ENCODE measurements at regions not wholly inside any gene's neighbourhood (a gene's known extent, or its start where the extent isn't known, plus 50 kb on each side); places are given as distances from the start of the nearest gene placed in this dataset.

DNA sequence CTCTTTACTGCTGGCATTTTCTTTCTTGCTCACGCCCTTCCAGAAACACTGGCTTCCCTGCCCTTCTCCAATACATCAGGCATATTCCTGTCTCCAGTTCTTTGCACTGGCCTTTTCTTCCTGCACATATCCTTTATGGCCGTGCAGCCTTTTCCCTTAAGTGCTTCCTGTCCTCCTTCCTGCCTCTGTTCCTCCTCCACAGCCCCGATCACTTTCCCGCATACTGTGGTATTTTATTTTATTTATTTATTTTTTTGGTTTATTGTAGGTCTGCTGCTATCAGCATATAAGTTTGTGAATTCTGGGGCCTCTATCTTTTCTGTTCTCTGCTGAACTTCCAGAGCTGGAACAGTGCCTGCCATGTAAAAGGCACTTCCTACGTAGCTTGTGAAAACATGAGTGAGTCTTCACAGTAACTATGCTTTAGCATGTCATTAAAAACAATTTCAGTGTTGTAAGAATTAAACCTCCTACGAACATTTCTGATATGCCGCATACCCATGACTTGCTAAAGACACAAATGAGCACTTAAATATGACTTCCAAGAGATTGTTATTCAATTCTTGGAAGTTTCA lies 289.1 kb downstream of the TRIB2 start:
- TF ChIP-seq CTCF (IDR thresholded peaks at IDR 0.05; ENCODE audit: insufficient read depth, low read depth, low read length, missing control alignments), result no peak
- H3K4me3 ChIP-seq (ENCODE audit: low read depth, low read length), result no peak overlapping the region
- no peak for DNase-seq (ENCODE audit: low read depth)

- DNase-seq (ENCODE audit: low read depth), result no peak
- no peak overlapping the region for H3K4me3 ChIP-seq (ENCODE audit: low read depth, low read length)
- no peak for TF ChIP-seq CTCF (IDR thresholded peaks at IDR 0.05; ENCODE audit: insufficient read depth, low read depth, low read length, missing control alignments)
These were observed 289.7 kb downstream of the TRIB2 start for GRCh38 chr2:13006426-13006825.

- peak; percentile 60 for DNase-seq (ENCODE audit: low read depth)
- no peak overlapping the region for H3K4me3 ChIP-seq (ENCODE audit: low read depth, low read length)
- TF ChIP-seq CTCF (IDR thresholded peaks at IDR 0.05; ENCODE audit: insufficient read depth, low read depth, low read length, missing control alignments), result peak; percentile 68
These were observed 290.3 kb downstream of the TRIB2 start for GRCh38 chr2:13006829-13007717.

GRCh38 chr2:13009027-13009642 lies 292.4 kb downstream of the TRIB2 start:
- H3K4me3 ChIP-seq (ENCODE audit: low read depth, low read length), result no peak overlapping the region
- TF ChIP-seq CTCF (IDR thresholded peaks at IDR 0.05; ENCODE audit: insufficient read depth, low read depth, low read length, missing control alignments), result no peak
- no peak for DNase-seq (ENCODE audit: low read depth)

DNA sequence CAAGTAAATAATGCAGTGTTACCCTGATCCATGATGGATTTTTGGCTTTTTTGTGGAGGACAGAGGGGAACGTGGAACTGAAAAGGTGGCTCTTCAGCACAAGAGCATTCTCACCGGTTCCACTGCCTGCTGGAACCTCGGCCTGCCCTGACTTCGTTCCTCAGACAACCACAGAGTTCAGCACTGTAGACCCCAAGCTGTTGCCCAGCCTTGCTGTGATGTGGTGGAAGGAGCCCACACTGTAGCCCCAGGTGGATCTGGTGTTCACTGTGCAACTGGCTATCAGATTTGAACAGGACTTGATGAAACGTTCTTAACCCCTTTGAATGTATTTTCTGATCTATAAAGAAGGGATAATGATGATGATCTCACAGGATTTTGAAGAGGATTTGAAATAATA lies 293.5 kb downstream of the TRIB2 start:
- no peak for DNase-seq (ENCODE audit: low read depth)
- no peak for TF ChIP-seq CTCF (IDR thresholded peaks at IDR 0.05; ENCODE audit: insufficient read depth, low read depth, low read length, missing control alignments)
- H3K4me3 ChIP-seq (ENCODE audit: low read depth, low read length), result no peak overlapping the region

GRCh38 chr2:13014783-13015182 lies 298.0 kb downstream of the TRIB2 start:
- no peak for TF ChIP-seq CTCF (IDR thresholded peaks at IDR 0.05; ENCODE audit: insufficient read depth, low read depth, low read length, missing control alignments)
- no peak overlapping the region for H3K4me3 ChIP-seq (ENCODE audit: low read depth, low read length)
- no peak for DNase-seq (ENCODE audit: low read depth)
